Endothelial cell (in vitro differentiated cells): ENCODE measurements at regions not wholly inside any gene's neighbourhood (a gene's known extent, or its start where the extent isn't known, plus 50 kb on each side); places are given as distances from the start of the nearest gene placed in this dataset.

ENCODE experiments used
- DNase-seq: peaks from one replicate; pipeline ENCODE4 v3.0.0; 2021; ENCODE audit warnings: low spot score
- H3K27ac Mint-ChIP-seq: one replicate; pipeline ENCODE4 v1.8.0; 2021; ENCODE audit warnings: mixed read lengths, inconsistent platforms; ENCODE audit not compliant: unreplicated experiment
- H3K27me3 Mint-ChIP-seq: one replicate; pipeline ENCODE4 v1.8.0; 2021; ENCODE audit warnings: mild to moderate bottlenecking, moderate library complexity, mixed read lengths, inconsistent platforms; ENCODE audit not compliant: unreplicated experiment
- H3K36me3 Mint-ChIP-seq: one replicate; pipeline ENCODE4 v1.8.0; 2021; ENCODE audit warnings: mild to moderate bottlenecking, low read depth, mixed read lengths, inconsistent platforms; ENCODE audit not compliant: unreplicated experiment
- H3K4me1 Mint-ChIP-seq: one replicate; pipeline ENCODE4 v1.8.0; 2021; ENCODE audit warnings: mild to moderate bottlenecking, mixed read lengths, inconsistent platforms; ENCODE audit not compliant: unreplicated experiment
- H3K4me3 Mint-ChIP-seq: one replicate; pipeline ENCODE4 v1.8.0; 2021; ENCODE audit warnings: mild to moderate bottlenecking, mixed read lengths, inconsistent platforms; ENCODE audit not compliant: unreplicated experiment
- H3K9me3 Mint-ChIP-seq: one replicate; pipeline ENCODE4 v1.8.0; 2021; ENCODE audit warnings: mixed read lengths, inconsistent platforms; ENCODE audit not compliant: unreplicated experiment
- TF ChIP-seq, protein P1 (sequence below): fragments of 200-600 bp; sonication (generic); IDR thresholded peaks from one replicate; pipeline ENCODE4 v1.5.0; 2021; ENCODE audit warnings: antibody characterized with exemption; ENCODE audit not compliant: unreplicated experiment

GRCh38 chr3:109977897-109978296 is 640.6 kb upstream of the DPPA4 start:
- Mint-ChIP-seq H3K9me3 (no peaks in the 10 kb centered on the region), H3K27ac (no peak overlapping the region), H3K4me1 (no peaks in the 10 kb centered on the region), H3K36me3 (no peaks in the 10 kb centered on the region), H3K4me3 (no peak overlapping the region), H3K27me3 (no peaks in the 10 kb centered on the region)
- TF ChIP-seq, protein P1, sequence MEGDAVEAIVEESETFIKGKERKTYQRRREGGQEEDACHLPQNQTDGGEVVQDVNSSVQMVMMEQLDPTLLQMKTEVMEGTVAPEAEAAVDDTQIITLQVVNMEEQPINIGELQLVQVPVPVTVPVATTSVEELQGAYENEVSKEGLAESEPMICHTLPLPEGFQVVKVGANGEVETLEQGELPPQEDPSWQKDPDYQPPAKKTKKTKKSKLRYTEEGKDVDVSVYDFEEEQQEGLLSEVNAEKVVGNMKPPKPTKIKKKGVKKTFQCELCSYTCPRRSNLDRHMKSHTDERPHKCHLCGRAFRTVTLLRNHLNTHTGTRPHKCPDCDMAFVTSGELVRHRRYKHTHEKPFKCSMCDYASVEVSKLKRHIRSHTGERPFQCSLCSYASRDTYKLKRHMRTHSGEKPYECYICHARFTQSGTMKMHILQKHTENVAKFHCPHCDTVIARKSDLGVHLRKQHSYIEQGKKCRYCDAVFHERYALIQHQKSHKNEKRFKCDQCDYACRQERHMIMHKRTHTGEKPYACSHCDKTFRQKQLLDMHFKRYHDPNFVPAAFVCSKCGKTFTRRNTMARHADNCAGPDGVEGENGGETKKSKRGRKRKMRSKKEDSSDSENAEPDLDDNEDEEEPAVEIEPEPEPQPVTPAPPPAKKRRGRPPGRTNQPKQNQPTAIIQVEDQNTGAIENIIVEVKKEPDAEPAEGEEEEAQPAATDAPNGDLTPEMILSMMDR = no peak
- no peak for DNase-seq

DNA sequence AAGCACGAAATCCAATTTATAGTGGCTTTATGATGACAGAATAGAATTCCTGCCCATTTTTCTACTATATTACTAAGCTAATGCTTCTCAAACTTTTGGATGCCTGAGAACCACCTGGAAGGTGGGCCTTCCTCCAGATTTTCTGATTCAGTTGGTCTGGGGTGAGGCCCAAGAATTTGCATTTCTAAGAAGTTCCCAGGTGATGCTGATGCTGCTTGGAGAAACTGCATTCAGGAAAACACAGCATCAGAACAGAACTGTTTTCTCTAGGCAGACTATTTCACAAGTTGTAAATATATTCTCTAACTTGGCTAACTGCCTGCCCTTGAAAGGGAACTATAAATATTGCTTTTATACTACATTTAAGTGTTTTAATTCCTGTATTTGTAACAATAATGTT is 644.9 kb upstream of the DPPA4 start:
- H3K27ac Mint-ChIP-seq = no peak overlapping the region
- H3K36me3 Mint-ChIP-seq = no peaks in the 10 kb centered on the region
- TF ChIP-seq, protein P1 = no peak
- H3K9me3 Mint-ChIP-seq = no peaks in the 10 kb centered on the region
- no peak for DNase-seq
- no peaks in the 10 kb centered on the region for H3K27me3 Mint-ChIP-seq
- no peak overlapping the region for H3K4me3 Mint-ChIP-seq
- no peaks in the 10 kb centered on the region for H3K4me1 Mint-ChIP-seq

- DNase-seq = no peak
- no peak overlapping the region for H3K4me3 Mint-ChIP-seq
- H3K27ac Mint-ChIP-seq = no peak overlapping the region
- H3K4me1 Mint-ChIP-seq = no peaks in the 10 kb centered on the region
- no peaks in the 10 kb centered on the region for H3K27me3 Mint-ChIP-seq
- no peaks in the 10 kb centered on the region for H3K9me3 Mint-ChIP-seq
- TF ChIP-seq, protein P1 = no peak
- no peaks in the 10 kb centered on the region for H3K36me3 Mint-ChIP-seq
These were observed 647.6 kb upstream of the DPPA4 start for GRCh38 chr3:109984976-109985375.

- H3K27me3 Mint-ChIP-seq = no peaks in the 10 kb centered on the region
These were observed 648.7 kb upstream of the DPPA4 start for GRCh38 chr3:109985943-109986555.

GRCh38 chr3:109994853-109995252 is 657.5 kb upstream of the DPPA4 start:
- DNase-seq = no peak
- Mint-ChIP-seq H3K27ac (no peak overlapping the region), H3K36me3 (no peaks in the 10 kb centered on the region), H3K27me3 (no peaks in the 10 kb centered on the region), H3K4me1 (no peaks in the 10 kb centered on the region), H3K4me3 (no peak overlapping the region), H3K9me3 (no peaks in the 10 kb centered on the region)
- TF ChIP-seq, protein P1 = no peak

More at GRCh38 chr3:109985943-109986555, 648.7 kb upstream of the DPPA4 start:
- TF ChIP-seq, protein P1 = no peak
- Mint-ChIP-seq H3K4me1 (no peaks in the 10 kb centered on the region), H3K9me3 (no peaks in the 10 kb centered on the region), H3K4me3 (no peak overlapping the region), H3K27ac (no peak overlapping the region), H3K36me3 (no peaks in the 10 kb centered on the region)
- DNase-seq = no peak
